Immature natural killer cell (primary cell): ENCODE measurements at regions not wholly inside any gene's neighbourhood (a gene's known extent, or its start where the extent isn't known, plus 50 kb on each side); places are given as distances from the start of the nearest gene placed in this dataset.

Experiments used
- DNase-seq, 3 donors: peaks; one replicate each; pipeline ENCODE4 v3.0.0; 2022; ENCODE audit warnings: mixed read lengths in 1 of 3
- H3K27ac Mint-ChIP-seq, 6 donors: one replicate each; pipeline ENCODE4 v1.8.0; 2020; ENCODE audit warnings: mixed read lengths in 6 of 6, mild to moderate bottlenecking in 5 of 6, inconsistent platforms in 4 of 6, moderate library complexity in 3 of 6
- H3K27me3 Mint-ChIP-seq, 3 donors: one replicate each; pipeline ENCODE4 v1.8.0; 2020 to 2021; ENCODE audit warnings: low read depth in 3 of 3, mild to moderate bottlenecking in 3 of 3, mixed read lengths in 3 of 3, moderate library complexity in 3 of 3, inconsistent platforms in 1 of 3
- H3K36me3 Mint-ChIP-seq, 3 donors: one replicate each; pipeline ENCODE4 v1.8.0; 2020; ENCODE audit warnings: mixed read lengths in 3 of 3, inconsistent platforms in 2 of 3, mild to moderate bottlenecking in 2 of 3
- H3K4me1 Mint-ChIP-seq, 2 donors: one replicate each; pipeline ENCODE4 v1.8.0; 2020; ENCODE audit warnings: inconsistent platforms in 2 of 2, mild to moderate bottlenecking in 2 of 2, mixed read lengths in 2 of 2, moderate library complexity in 1 of 2
- H3K4me3 Mint-ChIP-seq, 5 donors: one replicate each; pipeline ENCODE4 v1.8.0; 2020; ENCODE audit warnings: mild to moderate bottlenecking in 5 of 5, mixed read lengths in 5 of 5, inconsistent platforms in 3 of 5, moderate library complexity in 3 of 5
- H3K9me3 Mint-ChIP-seq, 6 donors: one replicate each; pipeline ENCODE4 v1.8.0; 2020; ENCODE audit warnings: mild to moderate bottlenecking in 6 of 6, mixed read lengths in 6 of 6, inconsistent platforms in 4 of 6, moderate library complexity in 3 of 6

DNA sequence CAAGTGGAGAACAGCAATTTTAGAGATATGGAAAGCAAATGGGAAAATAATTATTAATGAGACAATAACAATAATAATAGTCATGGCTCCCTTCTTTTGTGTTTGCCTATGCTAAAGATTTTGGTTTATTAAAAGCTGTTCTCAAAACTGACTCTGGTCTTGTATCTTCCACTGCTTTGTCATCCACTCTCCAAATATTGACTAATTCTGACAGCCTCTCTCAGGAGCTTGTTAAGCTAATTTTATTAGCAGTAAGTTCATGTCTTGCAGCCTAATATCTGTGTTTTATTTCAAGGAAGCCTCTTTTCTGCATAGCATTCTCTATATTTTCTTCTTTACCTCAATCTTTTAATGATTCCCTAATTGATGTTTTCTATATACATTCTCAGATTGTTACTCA, 1419.8 kb downstream of the ARAP2 start:
- peaks cover 0 to 2% (median 2%) of the 10 kb centered on the region in 3 donors for H3K27me3 Mint-ChIP-seq
- DNase-seq: no peak
- H3K9me3 Mint-ChIP-seq: peaks cover 4 to 16% (median 9%) of the 10 kb centered on the region in 6 donors
- no peaks in the 10 kb centered on the region for H3K36me3 Mint-ChIP-seq
- no peak overlapping the region for H3K27ac Mint-ChIP-seq
- H3K4me1 Mint-ChIP-seq: no peaks in the 10 kb centered on the region
- H3K4me3 Mint-ChIP-seq: no peak overlapping the region

DNA sequence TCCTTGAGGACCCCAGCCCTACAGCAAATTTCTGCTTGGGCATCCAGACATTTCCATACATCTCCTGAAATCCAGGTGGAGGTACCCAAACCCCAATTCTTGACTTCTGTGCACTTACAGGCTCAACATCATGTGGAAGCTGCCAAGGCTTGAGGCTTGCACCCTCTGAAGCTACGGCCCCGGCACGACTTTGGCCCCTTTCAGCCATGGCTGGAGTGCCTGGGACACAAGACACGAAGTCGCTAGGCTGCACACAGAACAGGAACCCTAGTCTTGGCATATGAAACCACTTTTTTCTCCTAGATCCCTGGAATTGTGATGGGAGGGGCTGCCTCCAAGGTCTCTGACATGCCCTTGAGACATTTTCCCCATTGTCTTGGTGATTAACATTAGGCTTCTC, 1417.7 kb downstream of the ARAP2 start:
- peaks cover 0 to 2% (median 2%) of the 10 kb centered on the region in 3 donors for H3K27me3 Mint-ChIP-seq
- H3K36me3 Mint-ChIP-seq: no peaks in the 10 kb centered on the region
- H3K27ac Mint-ChIP-seq: no peak overlapping the region
- no peaks in the 10 kb centered on the region for H3K4me1 Mint-ChIP-seq
- no peak for DNase-seq
- no peak overlapping the region for H3K4me3 Mint-ChIP-seq
- H3K9me3 Mint-ChIP-seq: peaks cover 4 to 17% (median 8%) of the 10 kb centered on the region in 6 donors

DNA sequence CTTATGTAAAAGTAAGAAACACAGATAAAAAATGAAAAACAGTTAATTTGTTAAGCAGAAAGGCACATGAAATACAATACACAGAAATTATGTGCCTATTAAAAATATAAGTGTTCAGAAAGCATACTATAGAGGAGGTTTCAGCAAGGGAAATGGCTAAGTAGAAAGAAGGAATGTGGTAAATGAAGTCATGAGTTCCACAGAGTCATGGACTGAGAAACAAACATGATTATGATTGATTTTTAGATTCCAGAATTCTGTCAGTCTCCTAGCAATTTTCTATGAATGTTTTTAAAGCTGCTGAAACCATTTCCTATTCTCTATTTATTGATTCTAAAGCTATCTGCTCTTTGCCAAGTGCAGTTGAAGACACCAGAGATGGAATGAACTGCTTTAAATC, 1398.4 kb downstream of the ARAP2 start:
- Mint-ChIP-seq H3K4me1 (no peaks in the 10 kb centered on the region), H3K36me3 (no peaks in the 10 kb centered on the region), H3K27me3 (peaks cover 0 to 3% (median 0%) of the 10 kb centered on the region in 3 donors), H3K9me3 (peaks cover 0 to 11% (median 3%) of the 10 kb centered on the region in 6 donors), H3K4me3 (no peak overlapping the region), H3K27ac (no peak overlapping the region)
- no peak for DNase-seq

DNA sequence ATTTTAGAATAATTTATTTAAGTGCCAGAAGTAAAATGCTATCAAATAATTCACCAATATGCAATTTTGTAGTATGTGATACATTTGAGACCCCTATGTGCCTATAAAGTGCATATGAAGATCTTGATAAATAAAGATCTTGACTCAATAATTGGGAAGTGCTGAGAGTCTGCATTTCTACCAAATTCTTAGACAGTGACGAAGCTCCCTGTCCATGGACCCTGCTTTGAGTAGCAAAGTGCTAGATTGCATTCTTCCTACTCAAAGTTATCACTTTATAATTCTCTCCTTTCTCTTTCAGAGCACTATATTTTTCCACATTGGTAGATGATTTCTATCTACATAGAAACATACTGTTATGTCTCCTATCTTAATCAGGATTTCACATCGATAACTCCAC, 1393.9 kb downstream of the ARAP2 start:
- Mint-ChIP-seq H3K27ac (no peak overlapping the region), H3K9me3 (peaks cover 0 to 28% (median 3%) of the 10 kb centered on the region in 6 donors), H3K36me3 (no peaks in the 10 kb centered on the region), H3K4me3 (no peak overlapping the region), H3K4me1 (no peaks in the 10 kb centered on the region), H3K27me3 (peaks cover 0 to 4% (median 0%) of the 10 kb centered on the region in 3 donors)
- DNase-seq: no peak

DNA sequence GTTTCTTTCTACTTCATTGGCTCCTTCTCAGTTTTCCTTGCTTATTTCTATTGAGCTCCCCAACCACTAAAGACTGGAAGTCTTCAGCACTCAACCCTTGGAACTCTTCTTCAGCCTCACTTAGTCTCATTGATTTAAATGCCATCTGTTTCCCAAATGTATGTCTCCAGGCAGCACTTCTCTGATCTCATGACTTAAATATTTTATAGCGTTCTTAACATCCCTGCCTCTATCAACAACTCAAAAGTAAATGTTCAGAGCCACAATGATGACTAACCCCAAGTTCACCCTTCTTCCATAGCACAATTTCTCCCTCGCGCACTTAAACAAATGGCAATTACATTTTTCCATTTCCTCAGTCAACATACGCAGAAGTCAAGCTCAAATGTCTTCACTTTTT, 1393.3 kb downstream of the ARAP2 start:
- H3K36me3 Mint-ChIP-seq: no peaks in the 10 kb centered on the region

DNA sequence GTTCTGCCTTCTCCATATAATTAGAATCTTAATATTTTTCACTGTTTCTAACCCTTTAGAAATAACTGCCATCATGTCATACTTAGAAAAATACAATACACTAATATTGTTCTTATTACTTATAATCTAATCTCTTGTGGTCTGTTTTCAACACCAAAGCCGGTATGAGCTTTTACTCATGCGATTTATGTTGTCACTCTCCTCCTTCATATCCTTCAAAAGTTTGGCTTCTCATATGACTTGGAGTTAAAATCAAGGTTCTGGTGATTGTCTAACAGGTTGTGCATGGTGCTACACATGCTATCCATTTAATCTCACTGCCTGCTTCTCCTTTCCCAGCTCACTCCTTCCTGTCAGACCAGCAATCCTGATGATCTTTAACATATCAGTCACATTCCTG, 1392.9 kb downstream of the ARAP2 start:
- no peak overlapping the region for H3K4me3 Mint-ChIP-seq
- no peak overlapping the region for H3K27ac Mint-ChIP-seq
- H3K4me1 Mint-ChIP-seq: no peaks in the 10 kb centered on the region
- no peaks in the 10 kb centered on the region for H3K36me3 Mint-ChIP-seq
- H3K9me3 Mint-ChIP-seq: peaks cover 0 to 28% (median 3%) of the 10 kb centered on the region in 6 donors
- DNase-seq: no peak
- H3K27me3 Mint-ChIP-seq: peaks cover 0 to 5% (median 0%) of the 10 kb centered on the region in 3 donors

More for the DNA sequence above, 1393.3 kb downstream of the ARAP2 start:
- Mint-ChIP-seq H3K4me1 (no peaks in the 10 kb centered on the region), H3K9me3 (peaks cover 0 to 28% (median 3%) of the 10 kb centered on the region in 6 donors), H3K4me3 (no peak overlapping the region), H3K27me3 (peaks cover 0 to 4% (median 0%) of the 10 kb centered on the region in 3 donors), H3K27ac (no peak overlapping the region)
- DNase-seq: no peak

DNA sequence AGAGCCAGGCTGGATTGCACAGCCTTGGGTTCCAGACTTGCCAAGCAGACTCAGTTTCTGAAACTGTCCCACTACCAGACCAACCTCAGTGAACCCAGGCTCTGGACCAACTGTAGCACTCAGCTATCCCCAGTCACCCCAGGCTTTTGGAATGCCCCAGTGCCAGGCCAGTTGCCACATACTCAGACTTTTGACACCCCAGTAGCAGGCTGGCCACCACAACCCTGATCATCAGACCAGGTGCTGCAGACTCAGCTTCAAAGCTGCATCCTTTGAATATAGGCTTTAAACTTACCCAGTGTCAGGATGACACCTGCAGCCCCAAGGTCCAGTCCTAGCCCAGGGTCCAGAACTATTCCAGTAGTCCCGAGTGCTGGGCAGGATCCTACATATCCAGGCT, 1389.9 kb downstream of the ARAP2 start:
- H3K27me3 Mint-ChIP-seq: peaks cover 0 to 7% (median 1%) of the 10 kb centered on the region in 3 donors
- H3K9me3 Mint-ChIP-seq: peaks cover 0 to 23% (median 4%) of the 10 kb centered on the region in 6 donors
- no peaks in the 10 kb centered on the region for H3K36me3 Mint-ChIP-seq
- H3K27ac Mint-ChIP-seq: no peak overlapping the region
- no peaks in the 10 kb centered on the region for H3K4me1 Mint-ChIP-seq
- DNase-seq: no peak
- H3K4me3 Mint-ChIP-seq: no peak overlapping the region

DNA sequence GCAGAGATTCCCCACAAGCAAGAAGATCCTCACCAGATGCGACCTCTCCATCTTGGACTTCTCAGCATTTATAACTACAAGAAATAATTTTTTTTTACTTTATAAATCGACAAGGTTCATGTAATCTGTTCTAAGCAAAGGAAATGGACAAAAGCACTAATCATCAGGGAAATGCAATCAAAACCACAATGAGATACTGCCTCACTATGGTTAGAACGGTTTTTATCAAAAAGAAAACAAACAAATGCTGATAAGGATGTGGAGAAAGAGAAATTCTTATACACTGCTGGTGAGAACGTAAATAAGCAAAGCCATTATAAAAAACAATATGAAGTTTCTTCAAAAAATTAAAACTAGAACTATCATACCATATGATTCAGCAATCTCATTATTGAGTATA, 1382.6 kb downstream of the ARAP2 start:
- H3K4me3 Mint-ChIP-seq: no peak overlapping the region
- H3K36me3 Mint-ChIP-seq: no peaks in the 10 kb centered on the region
- DNase-seq: no peak
- H3K4me1 Mint-ChIP-seq: no peaks in the 10 kb centered on the region
- peaks cover 0 to 1% (median 0%) of the 10 kb centered on the region in 3 donors for H3K27me3 Mint-ChIP-seq
- H3K9me3 Mint-ChIP-seq: peaks cover 0 to 9% (median 4%) of the 10 kb centered on the region in 6 donors
- no peak overlapping the region for H3K27ac Mint-ChIP-seq

DNA sequence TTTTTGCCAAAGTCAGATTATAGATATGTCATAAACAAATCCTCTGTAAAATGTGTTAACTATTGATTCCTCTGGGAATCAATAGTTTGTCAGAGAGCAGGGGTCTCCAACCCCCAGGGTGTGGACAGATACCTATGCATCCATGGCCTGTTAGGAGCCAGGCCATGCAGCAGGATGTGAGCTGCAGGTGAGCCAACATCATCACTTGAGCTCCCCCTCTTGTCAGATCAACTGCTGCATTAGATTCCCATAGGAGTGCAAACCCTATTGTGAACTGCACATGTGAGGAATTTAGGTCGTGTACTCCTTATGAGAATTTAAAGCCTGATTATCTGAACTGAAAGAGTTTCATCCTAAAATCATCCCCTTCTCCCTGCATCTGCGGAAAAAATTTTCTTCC, 1365.4 kb downstream of the ARAP2 start:
- no peak for DNase-seq
- no peaks in the 10 kb centered on the region for H3K36me3 Mint-ChIP-seq
- H3K4me1 Mint-ChIP-seq: no peaks in the 10 kb centered on the region
- peaks cover 3 to 51% (median 30%) of the 10 kb centered on the region in 6 donors for H3K9me3 Mint-ChIP-seq
- H3K27ac Mint-ChIP-seq: no peak overlapping the region
- no peak overlapping the region for H3K4me3 Mint-ChIP-seq
- no peaks in the 10 kb centered on the region for H3K27me3 Mint-ChIP-seq

DNA sequence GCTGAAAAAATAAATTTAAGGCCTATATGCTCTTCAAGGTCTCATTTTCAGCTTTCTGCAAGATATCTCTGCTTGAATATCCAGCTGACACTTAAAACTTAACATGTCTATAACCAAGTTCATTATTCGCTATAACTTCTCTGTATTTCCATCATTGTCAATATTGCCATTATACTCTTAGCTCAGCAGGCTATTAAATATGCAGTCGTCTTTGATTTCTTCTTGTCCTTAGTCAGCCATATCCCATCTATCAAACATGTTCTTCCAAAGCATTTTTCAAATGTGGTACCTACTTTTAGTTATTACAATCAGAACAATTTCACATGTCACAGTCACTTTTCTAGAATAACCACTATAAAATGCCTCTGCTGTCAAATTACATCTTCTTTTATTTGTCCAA, 1364.1 kb downstream of the ARAP2 start:
- Mint-ChIP-seq H3K4me1 (no peaks in the 10 kb centered on the region), H3K36me3 (no peaks in the 10 kb centered on the region), H3K27ac (no peak overlapping the region), H3K4me3 (no peak overlapping the region), H3K27me3 (no peaks in the 10 kb centered on the region), H3K9me3 (peaks cover 3 to 44% (median 20%) of the 10 kb centered on the region in 6 donors)
- DNase-seq: no peak

DNA sequence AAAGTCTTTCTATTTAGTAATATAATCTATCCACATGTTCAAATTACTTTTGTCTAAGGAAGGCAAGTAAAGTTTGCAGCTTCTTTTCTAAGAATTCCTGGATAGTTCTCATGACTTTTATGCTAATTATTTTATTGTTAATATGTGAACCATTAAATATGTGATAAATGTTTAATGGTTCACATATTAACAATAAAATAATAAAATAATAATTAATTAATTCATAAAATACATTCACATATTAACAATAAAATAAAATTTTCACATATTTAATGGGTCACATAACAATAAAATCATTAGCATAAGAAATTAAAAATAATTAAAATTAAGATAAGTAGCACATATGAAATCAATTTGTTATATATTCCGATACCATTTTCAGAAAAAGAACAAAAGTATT, 1352.4 kb downstream of the ARAP2 start:
- DNase-seq: no peak
- Mint-ChIP-seq H3K9me3 (peaks cover 3 to 42% (median 8%) of the 10 kb centered on the region in 6 donors), H3K27ac (no peak overlapping the region), H3K27me3 (peaks cover 0 to 2% (median 0%) of the 10 kb centered on the region in 3 donors), H3K4me1 (no peaks in the 10 kb centered on the region), H3K4me3 (no peak overlapping the region), H3K36me3 (no peaks in the 10 kb centered on the region)

DNA sequence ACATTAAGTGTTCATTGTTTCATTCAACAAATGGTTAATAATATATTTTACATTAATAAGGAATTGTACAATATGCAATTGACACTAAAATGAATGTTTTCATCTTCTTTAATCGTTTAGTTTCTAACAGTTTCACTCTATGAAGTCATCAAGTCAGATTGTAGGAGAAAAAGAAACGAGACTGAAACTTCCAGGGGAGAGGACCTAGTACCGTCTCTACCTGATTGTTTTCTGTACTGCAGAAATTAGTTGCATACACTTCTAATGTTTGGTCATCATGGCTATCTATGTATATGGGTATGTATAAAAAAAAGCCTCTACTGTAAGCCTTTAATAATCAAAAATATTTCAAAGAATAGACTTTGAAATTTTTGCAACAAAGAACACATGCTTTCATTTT, 1350.9 kb downstream of the ARAP2 start:
- Mint-ChIP-seq H3K27me3 (peaks cover 0 to 2% (median 0%) of the 10 kb centered on the region in 3 donors), H3K27ac (no peak overlapping the region), H3K9me3 (peaks cover 4 to 45% (median 10%) of the 10 kb centered on the region in 6 donors), H3K4me1 (no peaks in the 10 kb centered on the region), H3K36me3 (no peaks in the 10 kb centered on the region), H3K4me3 (no peak overlapping the region)
- DNase-seq: no peak

DNA sequence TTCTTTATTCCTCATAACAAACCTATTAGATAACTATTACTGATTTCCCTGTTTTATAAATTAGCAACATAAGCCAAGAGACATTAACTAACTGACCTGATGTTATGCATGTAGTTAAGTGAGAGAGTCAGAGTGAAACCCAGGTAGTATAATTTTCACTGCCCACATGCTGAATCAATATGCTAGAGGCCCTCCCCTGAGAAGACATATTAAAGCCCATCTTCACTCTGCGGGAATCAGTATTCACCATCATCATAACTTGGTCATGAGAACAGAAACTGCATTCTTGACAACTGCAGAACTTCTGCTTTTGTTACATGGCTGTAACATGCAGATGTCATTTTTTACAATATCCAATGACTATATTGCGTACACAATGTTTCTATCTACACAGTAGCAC, 1324.3 kb downstream of the ARAP2 start:
- no peak for DNase-seq
- H3K4me3 Mint-ChIP-seq: no peak overlapping the region
- H3K27ac Mint-ChIP-seq: no peak overlapping the region
- peaks cover 4 to 24% (median 11%) of the 10 kb centered on the region in 6 donors for H3K9me3 Mint-ChIP-seq
- H3K27me3 Mint-ChIP-seq: peaks cover 0 to 3% (median 0%) of the 10 kb centered on the region in 3 donors
- H3K36me3 Mint-ChIP-seq: no peaks in the 10 kb centered on the region
- no peaks in the 10 kb centered on the region for H3K4me1 Mint-ChIP-seq

DNA sequence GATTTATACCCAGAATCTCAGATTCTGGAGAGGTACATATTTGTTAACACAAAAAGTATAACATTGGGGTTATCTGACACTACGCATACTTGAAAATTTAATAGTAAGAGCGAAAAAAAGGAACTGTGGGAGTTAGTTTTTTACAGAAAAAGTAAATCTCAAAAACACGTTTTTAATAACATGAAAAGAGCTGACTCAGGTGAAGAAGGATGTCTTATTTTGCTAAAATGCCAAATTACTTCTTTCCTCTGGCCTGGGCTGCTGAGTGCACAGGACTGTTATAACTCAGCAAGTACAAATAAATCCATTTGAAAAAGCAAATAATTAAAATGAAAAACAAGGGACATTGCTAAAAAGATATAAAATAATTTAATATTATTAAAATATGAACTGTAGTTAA, 1322.9 kb downstream of the ARAP2 start:
- no peaks in the 10 kb centered on the region for H3K36me3 Mint-ChIP-seq
- peaks cover 0 to 19% (median 7%) of the 10 kb centered on the region in 6 donors for H3K9me3 Mint-ChIP-seq
- peaks cover 0 to 3% (median 0%) of the 10 kb centered on the region in 3 donors for H3K27me3 Mint-ChIP-seq
- DNase-seq: no peak
- no peaks in the 10 kb centered on the region for H3K4me1 Mint-ChIP-seq
- H3K27ac Mint-ChIP-seq: no peak overlapping the region
- no peak overlapping the region for H3K4me3 Mint-ChIP-seq

DNA sequence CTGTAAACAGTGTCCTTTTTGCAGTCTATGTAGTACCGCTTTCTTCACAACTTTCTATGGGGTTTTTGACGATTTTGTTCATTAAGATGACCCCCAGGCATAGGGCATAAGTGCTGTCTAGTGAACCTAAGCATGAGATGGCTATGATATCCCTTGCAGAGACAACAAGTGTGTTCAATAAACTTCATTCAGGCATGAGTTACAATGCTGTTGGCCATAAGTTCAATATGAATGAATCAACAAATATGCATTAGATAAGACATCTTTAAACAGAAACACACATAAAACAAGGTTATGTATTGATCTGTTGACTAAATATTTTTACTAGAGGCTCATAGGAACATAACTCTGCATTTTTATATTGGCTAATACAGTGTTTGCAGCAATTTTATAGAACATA, 1322.0 kb downstream of the ARAP2 start:
- Mint-ChIP-seq H3K36me3 (no peaks in the 10 kb centered on the region), H3K9me3 (peaks cover 0 to 18% (median 7%) of the 10 kb centered on the region in 6 donors), H3K27me3 (peaks cover 0 to 3% (median 0%) of the 10 kb centered on the region in 3 donors), H3K4me1 (no peaks in the 10 kb centered on the region), H3K27ac (no peak overlapping the region), H3K4me3 (no peak overlapping the region)
- no peak for DNase-seq
